ENCODE measurements at regions not wholly inside any gene's neighbourhood (a gene's known extent, or its start where the extent isn't known, plus 50 kb on each side); places are given as distances from the start of the nearest gene placed in this dataset.

DNA sequence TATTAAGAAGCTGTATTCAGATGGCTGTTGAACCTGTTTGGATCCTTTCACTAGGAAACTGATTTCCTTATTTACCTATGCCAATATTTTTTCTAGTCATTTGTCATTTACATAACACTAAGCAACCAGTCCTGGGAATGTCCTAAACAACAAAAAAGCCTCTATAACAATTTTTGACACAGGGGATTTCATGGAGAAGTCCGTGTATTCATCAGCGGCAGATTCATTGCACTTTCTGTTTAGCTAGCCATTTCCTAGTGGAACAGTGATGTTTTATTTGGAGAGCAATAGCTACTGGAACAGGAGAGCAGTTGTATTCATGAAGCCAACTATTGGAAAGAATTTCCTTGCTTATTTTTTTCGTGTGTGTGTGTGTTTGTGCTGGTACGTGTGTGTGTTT is 604.3 kb upstream of the POU3F3 start:
- intact Hi-C loops (cut with DNase I) = no loop called here
- Histone ChIP-seq H3K4me1 (no peaks in the 10 kb centered on the region), H3K9me3 (no peaks in the 10 kb centered on the region), H3K4me3 (no peak overlapping the region), H3K36me3 (no peaks in the 10 kb centered on the region), H3K27ac (no peak overlapping the region), H3K27me3 (no peaks in the 10 kb centered on the region)
- TF ChIP-seq POLR2A (IDR thresholded peaks at IDR 0.05) = no peak
- TF ChIP-seq, protein P1, sequence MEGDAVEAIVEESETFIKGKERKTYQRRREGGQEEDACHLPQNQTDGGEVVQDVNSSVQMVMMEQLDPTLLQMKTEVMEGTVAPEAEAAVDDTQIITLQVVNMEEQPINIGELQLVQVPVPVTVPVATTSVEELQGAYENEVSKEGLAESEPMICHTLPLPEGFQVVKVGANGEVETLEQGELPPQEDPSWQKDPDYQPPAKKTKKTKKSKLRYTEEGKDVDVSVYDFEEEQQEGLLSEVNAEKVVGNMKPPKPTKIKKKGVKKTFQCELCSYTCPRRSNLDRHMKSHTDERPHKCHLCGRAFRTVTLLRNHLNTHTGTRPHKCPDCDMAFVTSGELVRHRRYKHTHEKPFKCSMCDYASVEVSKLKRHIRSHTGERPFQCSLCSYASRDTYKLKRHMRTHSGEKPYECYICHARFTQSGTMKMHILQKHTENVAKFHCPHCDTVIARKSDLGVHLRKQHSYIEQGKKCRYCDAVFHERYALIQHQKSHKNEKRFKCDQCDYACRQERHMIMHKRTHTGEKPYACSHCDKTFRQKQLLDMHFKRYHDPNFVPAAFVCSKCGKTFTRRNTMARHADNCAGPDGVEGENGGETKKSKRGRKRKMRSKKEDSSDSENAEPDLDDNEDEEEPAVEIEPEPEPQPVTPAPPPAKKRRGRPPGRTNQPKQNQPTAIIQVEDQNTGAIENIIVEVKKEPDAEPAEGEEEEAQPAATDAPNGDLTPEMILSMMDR (IDR thresholded peaks at IDR 0.05) = no peak
- no peak for TF ChIP-seq POLR2AphosphoS5 (IDR thresholded peaks at IDR 0.05; ENCODE audit: insufficient read depth in 1 of 2, low read depth in 1 of 2)
- DNase-seq (ENCODE audit: extremely low spot score in 2 of 2) = no peak

DNA sequence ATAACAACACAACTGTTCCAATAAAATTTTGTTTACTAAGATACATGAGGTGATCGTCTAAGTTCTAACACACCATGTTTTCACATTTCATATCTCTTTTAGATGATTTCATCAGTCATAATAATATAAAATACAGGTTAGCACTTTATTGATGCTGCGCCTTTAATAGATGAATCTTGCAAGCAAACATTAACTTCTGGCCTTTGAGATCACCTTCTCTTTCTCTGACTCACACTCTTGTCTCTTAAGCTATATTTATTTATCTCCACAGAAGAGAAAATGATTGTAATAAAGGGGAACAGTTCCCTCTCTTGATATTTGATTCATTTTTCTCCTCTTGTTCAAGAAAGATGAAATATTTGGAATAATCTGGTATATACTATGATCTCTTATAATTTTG is 603.3 kb upstream of the POU3F3 start:
- H3K9me3 ChIP-seq = no peaks in the 10 kb centered on the region
- no peak overlapping the region for H3K4me3 ChIP-seq
- intact Hi-C loops (cut with DNase I) = no loop called here
- DNase-seq (ENCODE audit: extremely low spot score in 2 of 2) = no peak
- H3K4me1 ChIP-seq = no peaks in the 10 kb centered on the region
- no peaks in the 10 kb centered on the region for H3K36me3 ChIP-seq
- no peak overlapping the region for H3K27ac ChIP-seq
- no peaks in the 10 kb centered on the region for H3K27me3 ChIP-seq
- TF ChIP-seq POLR2AphosphoS5 (IDR thresholded peaks at IDR 0.05; ENCODE audit: insufficient read depth in 1 of 2, low read depth in 1 of 2) (no peak), POLR2A (IDR thresholded peaks at IDR 0.05) (no peak)
- TF ChIP-seq, protein P1 (IDR thresholded peaks at IDR 0.05) = no peak

DNA sequence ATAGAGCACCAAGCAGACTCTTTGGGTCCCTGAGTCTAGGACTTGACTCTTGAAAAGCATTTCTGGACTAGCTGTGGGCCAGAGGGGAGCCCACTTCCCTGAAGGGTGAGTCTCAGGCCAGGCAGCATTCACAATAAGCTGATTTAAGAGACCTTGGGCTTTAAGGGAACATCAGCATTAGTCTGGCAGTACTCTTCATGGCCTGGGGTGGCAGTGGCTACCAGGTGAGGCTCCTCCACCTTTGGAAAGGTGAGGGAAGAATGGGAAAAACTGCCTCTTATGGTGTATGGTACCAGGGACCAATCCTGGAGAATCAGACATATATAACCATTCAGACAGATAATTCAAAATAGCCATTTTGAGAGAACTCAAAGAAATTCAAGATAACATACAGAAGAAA is 599.9 kb upstream of the POU3F3 start:
- Histone ChIP-seq H3K36me3 (no peaks in the 10 kb centered on the region), H3K27ac (no peak overlapping the region), H3K9me3 (peaks cover 5% of the 10 kb centered on the region), H3K4me1 (no peaks in the 10 kb centered on the region), H3K27me3 (no peaks in the 10 kb centered on the region), H3K4me3 (no peak overlapping the region)
- DNase-seq (ENCODE audit: extremely low spot score in 2 of 2) = no peak
- intact Hi-C loops (cut with DNase I) = no loop called here
- TF ChIP-seq, protein P1 (IDR thresholded peaks at IDR 0.05) = no peak

DNA sequence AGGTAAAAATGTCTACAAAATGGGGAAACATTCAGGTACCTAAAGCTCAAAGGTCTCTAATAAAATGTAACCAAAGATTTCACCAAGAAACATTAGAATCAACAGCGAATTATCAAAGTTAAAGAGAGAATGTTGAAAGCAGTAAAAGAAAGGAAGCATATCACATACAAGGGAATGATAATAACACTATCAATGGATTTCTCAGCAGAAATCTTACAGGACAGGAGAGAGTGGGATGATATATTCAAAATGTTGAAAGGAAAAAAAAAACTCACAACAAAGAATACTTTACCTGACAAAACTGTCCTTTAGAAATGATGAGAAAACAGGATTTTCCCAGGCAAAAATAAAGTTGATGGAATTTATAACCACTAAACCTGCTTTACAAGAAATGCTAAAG is 591.2 kb upstream of the POU3F3 start:
- peaks cover 11% of the 10 kb centered on the region for H3K9me3 ChIP-seq
- no peaks in the 10 kb centered on the region for H3K27me3 ChIP-seq
- no peak for DNase-seq (ENCODE audit: extremely low spot score in 2 of 2)
- H3K4me3 ChIP-seq = no peak overlapping the region
- TF ChIP-seq, protein P1 (IDR thresholded peaks at IDR 0.05) = no peak
- TF ChIP-seq POLR2AphosphoS5 (IDR thresholded peaks at IDR 0.05; ENCODE audit: insufficient read depth in 1 of 2, low read depth in 1 of 2) = no peak
- TF ChIP-seq POLR2A (IDR thresholded peaks at IDR 0.05) = no peak
- intact Hi-C loops (cut with DNase I) = no loop called here
- H3K27ac ChIP-seq = no peak overlapping the region
- no peaks in the 10 kb centered on the region for H3K36me3 ChIP-seq
- no peaks in the 10 kb centered on the region for H3K4me1 ChIP-seq

DNA sequence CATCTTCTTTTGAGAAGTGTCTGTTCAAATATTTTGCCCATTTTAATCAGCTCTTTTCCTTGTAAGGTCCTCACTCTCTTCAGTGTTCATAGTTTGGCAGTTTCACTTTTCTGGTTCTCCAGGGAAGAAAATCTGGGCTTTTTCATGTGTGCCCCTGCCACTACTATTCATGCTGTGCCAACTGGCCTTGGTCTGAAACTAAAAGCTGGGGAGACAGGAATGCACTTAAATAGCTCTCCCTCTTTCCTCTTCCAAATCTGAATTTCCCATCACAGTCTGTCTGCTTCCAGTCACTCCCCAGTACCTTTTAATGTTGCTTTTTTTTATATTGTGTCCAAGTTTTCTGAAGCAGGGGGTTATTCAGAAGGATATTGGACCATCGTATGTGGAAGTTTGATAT is 574.3 kb upstream of the POU3F3 start:
- no peaks in the 10 kb centered on the region for H3K27me3 ChIP-seq
- H3K4me3 ChIP-seq = no peak overlapping the region
- no peaks in the 10 kb centered on the region for H3K4me1 ChIP-seq
- H3K9me3 ChIP-seq = no peaks in the 10 kb centered on the region
- TF ChIP-seq POLR2A (IDR thresholded peaks at IDR 0.05) (no peak), POLR2AphosphoS5 (IDR thresholded peaks at IDR 0.05; ENCODE audit: insufficient read depth in 1 of 2, low read depth in 1 of 2) (no peak)
- TF ChIP-seq, protein P1 (IDR thresholded peaks at IDR 0.05) = no peak
- intact Hi-C loops (cut with DNase I) = no loop called here
- H3K27ac ChIP-seq = no peak overlapping the region
- H3K36me3 ChIP-seq = no peaks in the 10 kb centered on the region
- DNase-seq (ENCODE audit: extremely low spot score in 2 of 2) = no peak
